ENCODE measurements at regions not wholly inside any gene's neighbourhood (a gene's known extent, or its start where the extent isn't known, plus 50 kb on each side); places are given as distances from the start of the nearest gene placed in this dataset.

- no peaks in the 10 kb centered on the region for H3K27me3 ChIP-seq (replicated peaks in 1 of 4; ENCODE audit: control extremely low read depth in 1 of 4, control insufficient read depth in 3 of 4, insufficient read depth in 4 of 4, low read length in 3 of 4)
- no peak overlapping the region for H3K27ac ChIP-seq (ENCODE audit: low read length in 2 of 2)
- ATAC-seq (ENCODE audit: low read depth) (no peak), DNase-seq (no peak)
- H3K27me3 Mint-ChIP-seq = no peaks in the 10 kb centered on the region
- CTCF ChIA-PET = no interaction called here
- H3K4me1 ChIP-seq (ENCODE audit: control insufficient read depth in 2 of 2, insufficient read depth in 2 of 2, low read length in 2 of 2) = no peaks in the 10 kb centered on the region
- no peak overlapping the region for H3K4me3 ChIP-seq (ENCODE audit: control extremely low read depth in 1 of 5, extremely low read depth in 1 of 5, insufficient read depth in 1 of 5, low read depth in 2 of 5, low read length in 4 of 5)
- no peaks in the 10 kb centered on the region for H3K36me3 ChIP-seq (replicated peaks in 1 of 2; ENCODE audit: control extremely low read depth in 1 of 2, control insufficient read depth in 1 of 2, extremely low read depth in 1 of 2, insufficient read depth in 2 of 2, low read length in 1 of 2)
- H3K9me3 ChIP-seq (ENCODE audit: control extremely low read depth in 1 of 3, control insufficient read depth in 2 of 3, insufficient read depth in 1 of 3, low read length in 2 of 3) = peaks cover 0 to 2% (median 0%) of the 10 kb centered on the region in 3 donors
- H3K4me3 Mint-ChIP-seq = no peak overlapping the region
- H3K4me1 Mint-ChIP-seq = no peaks in the 10 kb centered on the region
- no peak overlapping the region for H3K9ac ChIP-seq (ENCODE audit: low read length)
- POLR2A ChIA-PET = no interaction called here
- H3K79me2 ChIP-seq (ENCODE audit: control insufficient read depth, insufficient read depth, low read length) = no peaks in the 10 kb centered on the region
- no peak overlapping the region for H3K27ac Mint-ChIP-seq
- H2AFZ ChIP-seq (ENCODE audit: insufficient read depth, low read depth, low read length, poor library complexity, severe bottlenecking) = no peak overlapping the region
- no peak overlapping the region for H3K4me2 ChIP-seq (replicated peaks; ENCODE audit: low read depth, low read length, poor library complexity, severe bottlenecking)
- no CpG with 5 or more reads among the region's 2 CpGs for WGBS (ENCODE audit: insufficient coverage)
- no peaks in the 10 kb centered on the region for H4K20me1 ChIP-seq (ENCODE audit: control insufficient read depth, insufficient read depth, low read length, poor library complexity, severe bottlenecking)
- H3K9me3 Mint-ChIP-seq (ENCODE audit: insufficient read depth) = no peaks in the 10 kb centered on the region
- TF ChIP-seq EZH2 (IDR thresholded peaks at IDR 0.05; ENCODE audit: borderline replicate concordance, insufficient read depth, low read depth, low read length, poor library complexity, severe bottlenecking) (no peak), CTCF (IDR thresholded peaks at IDR 0.05) (no peak)
- intact Hi-C loops (cut with micrococcal nuclease) = no loop called here
These were observed 1246.0 kb upstream of the ACVR2A start for GRCh38 chr2:146598791-146599190.

- H3K4me1 Mint-ChIP-seq = no peaks in the 10 kb centered on the region
- peaks cover 0 to 2% (median 0%) of the 10 kb centered on the region in 3 donors for H3K9me3 ChIP-seq (ENCODE audit: control extremely low read depth in 1 of 3, control insufficient read depth in 2 of 3, insufficient read depth in 1 of 3, low read length in 2 of 3)
- ChIA-PET CTCF (no interaction called here), POLR2A (no interaction called here)
- no peaks in the 10 kb centered on the region for H3K79me2 ChIP-seq (ENCODE audit: control insufficient read depth, insufficient read depth, low read length)
- H3K27ac Mint-ChIP-seq = no peak overlapping the region
- H3K36me3 ChIP-seq (replicated peaks in 1 of 2; ENCODE audit: control extremely low read depth in 1 of 2, control insufficient read depth in 1 of 2, extremely low read depth in 1 of 2, insufficient read depth in 2 of 2, low read length in 1 of 2) = no peaks in the 10 kb centered on the region
- DNase-seq = no peak
- H3K27ac ChIP-seq (ENCODE audit: low read length in 2 of 2) = no peak overlapping the region
- no peaks in the 10 kb centered on the region for H3K27me3 Mint-ChIP-seq
- H3K9ac ChIP-seq (ENCODE audit: low read length) = no peak overlapping the region
- no peak overlapping the region for H3K4me3 Mint-ChIP-seq
- intact Hi-C loops (cut with micrococcal nuclease) = no loop called here
- no peaks in the 10 kb centered on the region for H3K4me1 ChIP-seq (ENCODE audit: control insufficient read depth in 2 of 2, insufficient read depth in 2 of 2, low read length in 2 of 2)
- H4K20me1 ChIP-seq (ENCODE audit: control insufficient read depth, insufficient read depth, low read length, poor library complexity, severe bottlenecking) = no peaks in the 10 kb centered on the region
- H3K4me2 ChIP-seq (replicated peaks; ENCODE audit: low read depth, low read length, poor library complexity, severe bottlenecking) = no peak overlapping the region
- no peak overlapping the region for H2AFZ ChIP-seq (ENCODE audit: insufficient read depth, low read depth, low read length, poor library complexity, severe bottlenecking)
- H3K9me3 Mint-ChIP-seq (ENCODE audit: insufficient read depth) = no peaks in the 10 kb centered on the region
- no peak for TF ChIP-seq EZH2 (IDR thresholded peaks at IDR 0.05; ENCODE audit: borderline replicate concordance, insufficient read depth, low read depth, low read length, poor library complexity, severe bottlenecking)
- no peak for TF ChIP-seq CTCF (IDR thresholded peaks at IDR 0.05)
- H3K4me3 ChIP-seq (ENCODE audit: control extremely low read depth in 1 of 5, extremely low read depth in 1 of 5, insufficient read depth in 1 of 5, low read depth in 2 of 5, low read length in 4 of 5) = no peak overlapping the region
- no peaks in the 10 kb centered on the region for H3K27me3 ChIP-seq (replicated peaks in 1 of 4; ENCODE audit: control extremely low read depth in 1 of 4, control insufficient read depth in 3 of 4, insufficient read depth in 4 of 4, low read length in 3 of 4)
- no peak for ATAC-seq (ENCODE audit: low read depth)
These were observed 1247.5 kb upstream of the ACVR2A start for GRCh38 chr2:146597291-146597690.
